RWPE1 (cell line): ENCODE measurements at regions not wholly inside any gene's neighbourhood (a gene's known extent, or its start where the extent isn't known, plus 50 kb on each side); places are given as distances from the start of the nearest gene placed in this dataset.

Experiments
- CTCF ChIA-PET: fragments of 350-600 bp; sonication (Branson Sonifier 250); formaldehyde crosslinking; extraction: SDS; loops from one replicate; lab custom pipeline; 2021; lab: Yijun Ruan, JAX
- POLR2A ChIA-PET: fragments of 400-600 bp; formaldehyde crosslinking; extraction: SDS; loops from one replicate; lab custom pipeline; 2020; ENCODE audit warnings: antibody characterized with exemption; ENCODE audit not compliant: low non-redundant PET; lab: Yijun Ruan, JAX
- DNase-seq: peaks from one replicate; pipeline ENCODE4 v3.0.0; 2012; ENCODE audit warnings: low spot score
- H3K27ac ChIP-seq: fragments of 450-650 bp; 2 replicates; pipeline ENCODE4 v1.5.1; 2017
- TF ChIP-seq, protein P1 (sequence below): fragments of 450-650 bp; conservative IDR thresholded peaks from 2 replicates; pipeline ENCODE4 v1.5.1; 2017; ENCODE audit warnings: low read depth, mild to moderate bottlenecking

DNA sequence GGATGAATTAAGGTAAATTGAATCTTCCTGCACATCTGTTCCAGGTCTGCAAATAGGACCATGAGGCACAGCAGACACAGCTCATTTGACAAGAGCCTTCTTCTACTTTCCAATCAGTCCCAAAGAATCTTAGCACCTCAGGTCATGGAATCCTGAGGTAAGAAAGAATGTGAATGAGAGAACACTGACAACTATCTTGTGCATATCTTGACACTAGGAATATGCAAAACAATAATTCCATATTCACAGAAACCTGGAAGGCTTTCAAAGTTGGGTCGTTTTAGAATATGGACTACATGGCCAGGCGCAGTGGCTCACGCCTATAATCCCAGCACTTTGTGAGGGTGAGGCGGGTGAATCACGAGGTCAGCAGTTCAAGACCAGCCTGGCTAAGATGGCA lies 1009.4 kb upstream of the GOT2 start:
- ChIA-PET CTCF (no interaction called here), POLR2A (no interaction called here)
- no peak for DNase-seq
- TF ChIP-seq, protein P1, sequence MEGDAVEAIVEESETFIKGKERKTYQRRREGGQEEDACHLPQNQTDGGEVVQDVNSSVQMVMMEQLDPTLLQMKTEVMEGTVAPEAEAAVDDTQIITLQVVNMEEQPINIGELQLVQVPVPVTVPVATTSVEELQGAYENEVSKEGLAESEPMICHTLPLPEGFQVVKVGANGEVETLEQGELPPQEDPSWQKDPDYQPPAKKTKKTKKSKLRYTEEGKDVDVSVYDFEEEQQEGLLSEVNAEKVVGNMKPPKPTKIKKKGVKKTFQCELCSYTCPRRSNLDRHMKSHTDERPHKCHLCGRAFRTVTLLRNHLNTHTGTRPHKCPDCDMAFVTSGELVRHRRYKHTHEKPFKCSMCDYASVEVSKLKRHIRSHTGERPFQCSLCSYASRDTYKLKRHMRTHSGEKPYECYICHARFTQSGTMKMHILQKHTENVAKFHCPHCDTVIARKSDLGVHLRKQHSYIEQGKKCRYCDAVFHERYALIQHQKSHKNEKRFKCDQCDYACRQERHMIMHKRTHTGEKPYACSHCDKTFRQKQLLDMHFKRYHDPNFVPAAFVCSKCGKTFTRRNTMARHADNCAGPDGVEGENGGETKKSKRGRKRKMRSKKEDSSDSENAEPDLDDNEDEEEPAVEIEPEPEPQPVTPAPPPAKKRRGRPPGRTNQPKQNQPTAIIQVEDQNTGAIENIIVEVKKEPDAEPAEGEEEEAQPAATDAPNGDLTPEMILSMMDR, result no peak
- no peak overlapping the region for H3K27ac ChIP-seq

DNA sequence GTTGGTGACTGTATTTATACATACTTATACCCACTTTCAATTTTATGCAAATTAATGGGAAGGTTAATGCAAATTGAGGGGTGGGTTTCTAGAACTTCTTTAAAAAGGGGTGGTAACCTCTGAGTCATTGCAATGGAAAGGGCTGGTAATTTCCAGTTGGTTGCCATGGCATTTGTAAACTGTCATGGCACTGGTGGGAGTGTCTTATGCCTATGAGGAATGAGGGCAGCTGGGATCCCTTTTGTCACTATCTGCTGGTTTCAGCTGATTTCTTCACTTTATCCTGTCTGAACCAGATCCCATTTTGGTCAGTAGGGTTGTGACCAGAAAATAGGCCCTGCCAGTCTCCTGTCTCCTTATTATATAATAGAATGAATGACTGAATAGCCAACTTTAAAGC lies 1006.7 kb upstream of the GOT2 start:
- POLR2A ChIA-PET, result no interaction called here
- no peak for DNase-seq
- CTCF ChIA-PET, result interaction anchor here (0.6 kb wide), 1 partner anchor 14 kb away, joined by 3 read pairs; no protein-coding TSS in a partner anchor
- TF ChIP-seq, protein P1, result no peak
- H3K27ac ChIP-seq, result no peak overlapping the region

DNA sequence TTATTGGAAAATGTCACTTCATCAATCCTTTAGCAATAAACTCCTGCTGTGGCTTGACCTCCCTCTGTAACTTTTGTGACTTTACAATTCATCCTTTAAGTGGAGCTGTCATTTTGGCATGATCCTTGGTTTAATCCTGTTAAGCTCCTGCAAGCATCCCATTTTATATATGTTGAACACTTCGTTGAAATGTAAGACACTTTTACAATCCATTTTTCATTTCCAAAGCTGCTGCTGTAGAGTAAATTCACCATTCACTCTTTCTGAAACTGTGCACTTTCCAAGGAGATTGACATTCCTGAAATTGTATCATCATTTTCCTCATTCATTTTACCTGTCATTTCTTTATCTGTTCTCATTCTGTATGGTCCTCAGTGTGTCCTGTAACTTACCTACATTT lies 1003.2 kb upstream of the GOT2 start:
- TF ChIP-seq, protein P1, result no peak
- H3K27ac ChIP-seq, result no peak overlapping the region
- no peak for DNase-seq
- ChIA-PET CTCF (interaction anchor here (0.6 kb wide), 1 partner anchor 155 kb away, joined by 5 read pairs; no protein-coding TSS in a partner anchor), POLR2A (no interaction called here)

DNA sequence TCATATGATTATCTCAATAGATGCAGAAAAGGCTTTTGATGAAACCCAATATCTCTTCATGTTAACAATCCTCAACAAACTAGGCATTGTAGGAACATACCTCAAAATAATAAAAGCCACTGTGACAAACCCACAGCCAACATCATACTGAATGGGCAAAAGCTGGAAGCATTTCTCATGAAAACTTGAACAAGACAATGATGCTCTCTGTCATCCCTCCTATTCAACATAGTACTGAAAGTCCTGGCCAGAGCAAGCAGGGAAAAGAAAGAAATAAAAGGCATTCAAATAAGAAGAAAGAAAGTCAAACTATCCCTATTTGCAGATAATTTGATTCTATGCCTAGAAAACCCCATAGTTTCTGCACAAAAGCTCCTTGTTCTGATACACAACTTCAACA lies 999.2 kb upstream of the GOT2 start:
- no peak overlapping the region for H3K27ac ChIP-seq
- no peak for DNase-seq
- TF ChIP-seq, protein P1, result no peak
- CTCF ChIA-PET, result no interaction called here
- POLR2A ChIA-PET, result no interaction called here

DNA sequence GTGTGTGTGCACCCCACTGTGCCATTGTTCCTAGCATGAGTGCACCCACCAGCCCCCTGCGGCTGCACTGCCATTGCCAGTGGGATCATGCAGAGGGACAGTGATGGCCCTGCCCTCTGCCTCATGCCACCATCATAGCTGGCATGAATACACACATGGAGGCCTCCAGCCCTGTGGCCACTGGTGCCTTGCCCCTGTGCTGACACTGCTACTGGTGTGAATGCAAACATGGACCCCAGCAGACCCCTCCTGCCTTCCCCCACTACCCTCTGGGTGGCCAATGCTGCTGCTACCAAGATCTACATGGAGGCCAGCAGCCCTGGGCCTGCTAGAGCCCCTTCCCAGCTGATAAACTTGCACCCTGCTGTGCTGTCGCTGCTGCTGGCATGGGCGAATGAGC lies 995.5 kb upstream of the GOT2 start:
- TF ChIP-seq, protein P1, result no peak
- CTCF ChIA-PET, result interaction anchor here (0.6 kb wide), 1 partner anchor 858 kb away, joined by 3 read pairs; no protein-coding TSS in a partner anchor
- H3K27ac ChIP-seq, result no peak overlapping the region
- DNase-seq, result no peak
- POLR2A ChIA-PET, result no interaction called here

DNA sequence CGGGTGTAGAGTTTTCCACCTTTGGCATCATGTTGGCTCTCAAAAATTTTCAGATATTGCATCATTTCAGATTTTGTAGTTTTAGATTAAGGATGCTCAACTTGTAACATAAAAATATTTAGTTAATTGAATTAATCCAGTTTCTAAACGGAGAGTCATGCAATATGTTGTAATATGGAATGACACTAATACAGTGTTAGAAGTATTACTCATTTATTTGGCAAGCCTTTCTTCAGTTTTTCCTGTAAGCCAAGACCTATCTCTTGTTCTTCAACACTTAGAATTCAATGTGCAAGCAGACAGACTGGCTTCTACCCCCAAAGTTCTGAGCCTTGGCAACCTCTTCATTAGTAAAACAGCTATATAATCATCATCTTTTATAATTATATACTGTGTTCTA lies 985.0 kb upstream of the GOT2 start:
- ChIA-PET POLR2A (no interaction called here), CTCF (no interaction called here)

More for the DNA sequence above, 985.0 kb upstream of the GOT2 start:
- TF ChIP-seq, protein P1, result no peak
- H3K27ac ChIP-seq, result no peak overlapping the region
- DNase-seq, result no peak
